ENCODE measurements at regions not wholly inside any gene's neighbourhood (a gene's known extent, or its start where the extent isn't known, plus 50 kb on each side); places are given as distances from the start of the nearest gene placed in this dataset.
A peak's percentile ranks its signal among the peaks of the same experiment; 100 is the strongest.

- no peak for DNase-seq (ENCODE audit: low read depth)
- no peak for TF ChIP-seq CTCF (IDR thresholded peaks at IDR 0.05; ENCODE audit: insufficient read depth, low read length)
These were observed 111.8 kb downstream of the EFNB1 start for GRCh38 chrX:68940601-68941000.

GRCh38 chrX:68939868-68940267 is 111.0 kb downstream of the EFNB1 start:
- DNase-seq (ENCODE audit: low read depth): no peak
- no peak overlapping the region for H3K4me3 ChIP-seq (ENCODE audit: low read depth, low read length)
- no peak for TF ChIP-seq CTCF (IDR thresholded peaks at IDR 0.05; ENCODE audit: insufficient read depth, low read length)

More at GRCh38 chrX:68940601-68941000, 111.8 kb downstream of the EFNB1 start:
- H3K4me3 ChIP-seq (ENCODE audit: low read depth, low read length): no peak overlapping the region

- peak; percentile 72 for DNase-seq (ENCODE audit: low read depth)
- H3K4me3 ChIP-seq (ENCODE audit: low read depth, low read length): no peak overlapping the region
- no peak for TF ChIP-seq CTCF (IDR thresholded peaks at IDR 0.05; ENCODE audit: insufficient read depth, low read length)
These were observed 109.6 kb downstream of the EFNB1 start for GRCh38 chrX:68938244-68939004.

GRCh38 chrX:68937581-68937980 is 108.8 kb downstream of the EFNB1 start:
- no peak for DNase-seq (ENCODE audit: low read depth)
- no peak for TF ChIP-seq CTCF (IDR thresholded peaks at IDR 0.05; ENCODE audit: insufficient read depth, low read length)
- no peak overlapping the region for H3K4me3 ChIP-seq (ENCODE audit: low read depth, low read length)

GRCh38 chrX:68936608-68937007 is 107.8 kb downstream of the EFNB1 start:
- peak; percentile 82 for DNase-seq (ENCODE audit: low read depth)
- TF ChIP-seq CTCF (IDR thresholded peaks at IDR 0.05; ENCODE audit: insufficient read depth, low read length): no peak
- H3K4me3 ChIP-seq (ENCODE audit: low read depth, low read length): no peak overlapping the region

- TF ChIP-seq CTCF (IDR thresholded peaks at IDR 0.05; ENCODE audit: insufficient read depth, low read length): no peak
- no peak for DNase-seq (ENCODE audit: low read depth)
- no peak overlapping the region for H3K4me3 ChIP-seq (ENCODE audit: low read depth, low read length)
These were observed 107.3 kb downstream of the EFNB1 start for GRCh38 chrX:68936126-68936525.

- no peak overlapping the region for H3K4me3 ChIP-seq (ENCODE audit: low read depth, low read length)
- no peak for DNase-seq (ENCODE audit: low read depth)
- no peak for TF ChIP-seq CTCF (IDR thresholded peaks at IDR 0.05; ENCODE audit: insufficient read depth, low read length)
These were observed 106.5 kb downstream of the EFNB1 start for GRCh38 chrX:68935362-68935761.

All from fibroblast of the aortic adventitia (primary cell).